H1 (cell line): ENCODE measurements at regions not wholly inside any gene's neighbourhood (a gene's known extent, or its start where the extent isn't known, plus 50 kb on each side); places are given as distances from the start of the nearest gene placed in this dataset.

Experiments
- CTCF ChIA-PET: fragments of 300-600 bp; sonication (Branson Sonifier 250); formaldehyde crosslinking; loops from one replicate; lab custom pipeline; 2021; ENCODE audit not compliant: partially characterized antibody; lab: Charles Lee
- POLR2A ChIA-PET: fragments of 300-600 bp; sonication (Branson Sonifier 250); formaldehyde crosslinking; loops from one replicate; lab custom pipeline; 2021; ENCODE audit warnings: inconsistent platforms; ENCODE audit not compliant: partially characterized antibody; lab: Charles Lee
- DNase-seq, 2 experiments: peaks; one replicate each; pipeline versions ENCODE4 v3.0.0 to v3.0.0-alpha.2; 2010 to 2022; ENCODE audit warnings: low spot score in 2 of 2, low read depth in 1 of 2, mixed read lengths in 1 of 2
- FAIRE-seq: peaks from 2 replicates; lab custom pipeline; 2011; peaks lifted over from hg19 to GRCh38; lab: Jason Lieb, UNC
- H2AFZ ChIP-seq: 2 replicates; pipeline ENCODE4 v1.8.1; 2012; ENCODE audit warnings: low read length, inconsistent platforms
- H2AK5ac ChIP-seq: 2 replicates; pipeline ENCODE4 v1.6.1; 2013; ENCODE audit warnings: low read depth, low read length
- H2BK120ac ChIP-seq: replicated peaks from 2 replicates; pipeline ENCODE3; 2013; ENCODE audit warnings: low read depth, low read length, inconsistent platforms
- H2BK12ac ChIP-seq: 2 replicates; pipeline ENCODE4 v1.6.1; 2013; ENCODE audit warnings: low read depth, low read length
- H2BK15ac ChIP-seq: 2 replicates; pipeline ENCODE4 v1.6.1; 2013; ENCODE audit warnings: low read length
- H2BK20ac ChIP-seq: 2 replicates; pipeline ENCODE4 v1.6.1; 2013; ENCODE audit warnings: low read length
- H2BK5ac ChIP-seq: 2 replicates; pipeline ENCODE4 v1.6.1; 2013; ENCODE audit warnings: low read depth, low read length
- H3K14ac ChIP-seq: 2 replicates; pipeline ENCODE4 v1.6.1; 2013; ENCODE audit warnings: inconsistent platforms; ENCODE audit not compliant: insufficient read length
- H3K18ac ChIP-seq: 2 replicates; pipeline ENCODE4 v1.6.1; 2013; ENCODE audit warnings: low read length; ENCODE audit errors: extremely low read depth
- H3K23ac ChIP-seq: 2 replicates; pipeline ENCODE4 v1.6.1; 2013; ENCODE audit warnings: inconsistent platforms; ENCODE audit not compliant: insufficient read length
- H3K23me2 ChIP-seq: 2 replicates; pipeline ENCODE4 v1.6.1; 2013; ENCODE audit warnings: low read depth, low read length
- H3K27ac ChIP-seq: 2 replicates; pipeline ENCODE4 v1.6.1; 2011; ENCODE audit warnings: low read depth, low read length, inconsistent platforms
- H3K27me3 ChIP-seq, 4 experiments: replicated peaks in 1 of 4; 1 replicate in 1 of 4; 2 replicates in 3 of 4; pipeline versions ENCODE4 v1.6.1 to v1.8.1; 2011 to 2013; ENCODE audit warnings: low read length in 3 of 4, mild to moderate bottlenecking in 3 of 4, inconsistent platforms in 2 of 4, mixed read lengths in 2 of 4, moderate library complexity in 1 of 4; ENCODE audit not compliant: control insufficient read depth in 3 of 4, insufficient read depth in 3 of 4; ENCODE audit errors: extremely low read depth in 1 of 4
- H3K36me3 ChIP-seq, 4 experiments: 2 replicates each; pipeline versions ENCODE4 v1.6.1 to v1.8.1; 2011 to 2013; ENCODE audit warnings: mild to moderate bottlenecking in 4 of 4, low read length in 3 of 4, moderate library complexity in 2 of 4, control low read depth in 1 of 4, inconsistent platforms in 1 of 4; ENCODE audit not compliant: insufficient read depth in 4 of 4, control insufficient read depth in 2 of 4
- H3K4ac ChIP-seq: replicated peaks from 2 replicates; pipeline ENCODE3; 2013; ENCODE audit warnings: low read length, low read depth, mixed read lengths, inconsistent platforms; ENCODE audit not compliant: insufficient read length
- H3K4me1 ChIP-seq, 4 experiments: replicated peaks in 1 of 4; 1 replicate in 1 of 4; 2 replicates in 3 of 4; pipeline versions ENCODE4 v1.6.1 to v1.8.1; 2011 to 2013; ENCODE audit warnings: low read length in 3 of 4, inconsistent platforms in 2 of 4, mixed read lengths in 1 of 4; ENCODE audit not compliant: insufficient read depth in 4 of 4, control insufficient read depth in 3 of 4
- H3K4me2 ChIP-seq, 2 experiments: 2 replicates each; pipeline versions ENCODE4 v1.6.1 to v1.8.1; 2011 to 2013; ENCODE audit warnings: low read depth in 2 of 2, low read length in 2 of 2, control low read depth in 1 of 2, inconsistent platforms in 1 of 2, mild to moderate bottlenecking in 1 of 2; ENCODE audit not compliant: insufficient read depth in 1 of 2
- H3K4me3 ChIP-seq, 4 experiments: fragments of 200-600, 300-600 bp in 1 of 4; sonication (generic), shearing (Covaris generic), sonication (Bioruptor Twin) in 1 of 4; 2 replicates each; pipeline versions ENCODE4 v1.5.1 to v1.8.1; 2011 to 2016; ENCODE audit warnings: low read length in 4 of 4, low read depth in 3 of 4, control low read depth in 2 of 4, inconsistent platforms in 2 of 4, mild to moderate bottlenecking in 2 of 4, mixed read lengths in 1 of 4, moderate library complexity in 1 of 4; ENCODE audit not compliant: insufficient read depth in 2 of 4; ENCODE audit errors: extremely low read depth in 1 of 4
- H3K56ac ChIP-seq: replicated peaks from 2 replicates; pipeline ENCODE3; 2013; ENCODE audit warnings: low read depth, mild to moderate bottlenecking, mixed read lengths, low read length, inconsistent platforms; ENCODE audit not compliant: insufficient read length
- H3K79me1 ChIP-seq: 2 replicates; pipeline ENCODE4 v1.6.1; 2013; ENCODE audit warnings: low read depth, low read length, control low read depth
- H3K79me2 ChIP-seq, 2 experiments: 2 replicates each; pipeline versions ENCODE4 v1.6.1 to v1.8.1; 2012 to 2013; ENCODE audit warnings: low read length in 2 of 2, mild to moderate bottlenecking in 2 of 2, inconsistent platforms in 1 of 2; ENCODE audit not compliant: insufficient read depth in 2 of 2, control insufficient read depth in 1 of 2
- H3K9ac ChIP-seq, 4 experiments: replicated peaks in 1 of 4; 1 replicate in 1 of 4; 2 replicates in 3 of 4; pipeline versions ENCODE4 v1.6.1 to v1.8.1; 2011 to 2013; ENCODE audit warnings: low read depth in 3 of 4, low read length in 3 of 4, control low read depth in 2 of 4, mild to moderate bottlenecking in 2 of 4, moderate library complexity in 2 of 4, inconsistent platforms in 1 of 4; ENCODE audit errors: extremely low read depth in 1 of 4
- H3K9me3 ChIP-seq, 2 experiments: 2 replicates each; pipeline versions ENCODE4 v1.6.1 to v1.8.1; 2012 to 2013; ENCODE audit warnings: mild to moderate bottlenecking in 2 of 2, moderate library complexity in 2 of 2, control low read depth in 1 of 2, inconsistent platforms in 1 of 2, low read depth in 1 of 2, low read length in 1 of 2, mixed read lengths in 1 of 2; ENCODE audit not compliant: insufficient read depth in 2 of 2
- H4K20me1 ChIP-seq, 2 experiments: replicated peaks in 1 of 2; 2 replicates each; pipeline versions ENCODE3 to v1.8.1; 2011 to 2013; ENCODE audit warnings: inconsistent platforms in 2 of 2, low read length in 2 of 2, mild to moderate bottlenecking in 1 of 2; ENCODE audit not compliant: insufficient read depth in 2 of 2, control insufficient read depth in 1 of 2
- H4K5ac ChIP-seq: 2 replicates; pipeline ENCODE4 v1.6.1; 2013; ENCODE audit warnings: low read length, low read depth, mixed read lengths, inconsistent platforms; ENCODE audit not compliant: insufficient read length
- H4K8ac ChIP-seq: 2 replicates; pipeline ENCODE4 v1.8.0; 2013; ENCODE audit warnings: mild to moderate bottlenecking, moderate library complexity, low read length, inconsistent platforms; ENCODE audit not compliant: insufficient read depth; ENCODE audit errors: extremely low read depth
- H4K91ac ChIP-seq: replicated peaks from 2 replicates; pipeline ENCODE3; 2013; ENCODE audit warnings: low read length, mixed read lengths, inconsistent platforms; ENCODE audit not compliant: insufficient read length
- CBX8 ChIP-seq: fragments of 300-800, 300-1000 bp; sonication (generic); IDR thresholded peaks from 2 replicates; pipeline ENCODE4 v1.7.1; 2016; ENCODE audit warnings: low read depth, low read length, borderline replicate concordance
- FOSL1 ChIP-seq: IDR thresholded peaks from 2 replicates; pipeline ENCODE4 v1.6.1; 2011; ENCODE audit warnings: mild to moderate bottlenecking, low read depth, low read length, moderate library complexity; ENCODE audit not compliant: insufficient read depth
- HDAC6 ChIP-seq: IDR thresholded peaks from one replicate; pipeline ENCODE4 v1.7.1; 2012; ENCODE audit warnings: low read depth, mild to moderate bottlenecking, inconsistent platforms, low read length, moderate library complexity
- JUND ChIP-seq: IDR thresholded peaks from 2 replicates; pipeline ENCODE4 v1.6.1; 2011; ENCODE audit warnings: mild to moderate bottlenecking, improper control_type of control experiment, low read length
- PHF8 ChIP-seq: fragments of 200-600 bp; sonication (generic); conservative IDR thresholded peaks from 2 replicates; pipeline ENCODE4 v1.7.1; 2012; ENCODE audit warnings: low read depth, mild to moderate bottlenecking, inconsistent platforms, low read length, moderate library complexity
- POU5F1 ChIP-seq: IDR thresholded peaks from 2 replicates; pipeline ENCODE4 v1.6.1; 2011; ENCODE audit warnings: low read depth, mild to moderate bottlenecking, low read length, moderate library complexity
- SIRT6 ChIP-seq: IDR thresholded peaks from one replicate; pipeline ENCODE4 v1.7.1; 2012; ENCODE audit warnings: low read length, inconsistent platforms
- SIX5 ChIP-seq: IDR thresholded peaks from 2 replicates; pipeline ENCODE4 v1.6.1; 2011; ENCODE audit warnings: mild to moderate bottlenecking, low read depth, low read length
- USF2 ChIP-seq: IDR thresholded peaks from 2 replicates; pipeline ENCODE4 v1.6.1; 2011; ENCODE audit warnings: low read length, improper control_type of control experiment
- YY1 ChIP-seq: IDR thresholded peaks from 2 replicates; pipeline ENCODE4 v1.6.1; 2011; ENCODE audit warnings: low read depth, mild to moderate bottlenecking, low read length
- WGBS, 2 experiments: shearing (Covaris generic) in 1 of 2; methylation state at CpG; one replicate each; pipeline versions ENCODE4 v1.1.6 to v1.1.7; 2013 to 2015; ENCODE audit warnings: low lambda C conversion rate in 2 of 2, mixed read lengths in 2 of 2, inconsistent platforms in 1 of 2, low coverage in 1 of 2, missing lambda C conversion rate in 1 of 2; ENCODE audit not compliant: insufficient replicate concordance in 2 of 2, insufficient coverage in 1 of 2, insufficient read length in 1 of 2; ENCODE audit errors: extremely low coverage in 1 of 2, missing lambda C conversion rate in 1 of 2; 5-methylcytosine and 5-hydroxymethylcytosine counted together

GRCh38 chr4:151948351-151949016 is 187.7 kb upstream of the GATB start:
- Histone ChIP-seq H3K4me3 (no peak overlapping the region), H2BK15ac (no peak overlapping the region), H3K4me1 (no peaks in the 10 kb centered on the region), H4K5ac (no peak overlapping the region), H3K9ac (no peak overlapping the region), H3K36me3 (no peaks in the 10 kb centered on the region), H3K4me2 (no peak overlapping the region), H2BK120ac (no peak overlapping the region), H3K27me3 (no peaks in the 10 kb centered on the region), H3K56ac (no peak overlapping the region), H3K79me2 (no peaks in the 10 kb centered on the region), H3K18ac (no peak overlapping the region), H2AFZ (no peak overlapping the region), H3K14ac (no peak overlapping the region), H3K23me2 (no peaks in the 10 kb centered on the region), H3K27ac (no peak overlapping the region), H3K9me3 (peaks cover 27 to 32% of the 10 kb centered on the region in 2 experiments), H4K20me1 (no peaks in the 10 kb centered on the region), H3K4ac (no peak overlapping the region), H3K79me1 (no peaks in the 10 kb centered on the region), H2AK5ac (no peak overlapping the region), H2BK20ac (no peak overlapping the region), H4K91ac (no peak overlapping the region), H3K23ac (no peak overlapping the region), H4K8ac (no peak overlapping the region), H2BK12ac (no peak overlapping the region), H2BK5ac (no peak overlapping the region)
- 78% methylated on average over 1 of the region's 1 CpG; no CpG with 5 or more reads in 1 of the 2 experiments for WGBS, 2 experiments
- no peak for DNase-seq
- CTCF ChIA-PET: no interaction called here
- TF ChIP-seq POU5F1 (no peak), SIX5 (no peak), FOSL1 (no peak), USF2 (no peak), YY1 (no peak), SIRT6 (no peak), JUND (no peak), HDAC6 (no peak), PHF8 (no peak), CBX8 (no peak)
- POLR2A ChIA-PET: no interaction called here
- FAIRE-seq: no peak
